Suprapubic skin (tissue), 3 donors: ENCODE measurements at regions not wholly inside any gene's neighbourhood (a gene's known extent, or its start where the extent isn't known, plus 50 kb on each side); places are given as distances from the start of the nearest gene placed in this dataset.

ENCODE experiments used
- CTCF ChIP-seq, 2 donors: fragments of 200-600 bp in 1 of 2; fragments of 450-650 bp in 1 of 2; sonication (generic) in 1 of 2; IDR thresholded peaks; one replicate each; pipeline ENCODE4 v1.5.1; 2016 to 2019; ENCODE audit warnings: antibody characterized with exemption in 2 of 2, mild to moderate bottlenecking in 1 of 2, moderate library complexity in 1 of 2
- EP300 ChIP-seq: sonication (generic); formaldehyde crosslinking; IDR thresholded peaks from one replicate; pipeline ENCODE4 v1.6.1; 2017; ENCODE audit warnings: antibody characterized with exemption
- POLR2A ChIP-seq, 2 donors: fragments of 450-650 bp; IDR thresholded peaks; one replicate each; pipeline ENCODE4 v1.6.1; 2017; ENCODE audit warnings: antibody characterized with exemption in 2 of 2, mild to moderate bottlenecking in 2 of 2, moderate library complexity in 2 of 2

- no peak for TF ChIP-seq CTCF (IDR thresholded peaks at IDR 0.05)
- TF ChIP-seq EP300 = no peak
- TF ChIP-seq POLR2A (IDR thresholded peaks at IDR 0.05) = no peak
Measured at GRCh38 chr13:61277088-61277487, 138.6 kb downstream of the PCDH20 start.
